Liver (tissue), 8 donors: ENCODE measurements at regions not wholly inside any gene's neighbourhood (a gene's known extent, or its start where the extent isn't known, plus 50 kb on each side); places are given as distances from the start of the nearest gene placed in this dataset.

ENCODE experiments used
- DNase-seq: peaks from one replicate; pipeline ENCODE4 v3.0.0-alpha.2; 2017; ENCODE audit warnings: low spot score
- H3K27ac ChIP-seq, 2 donors: one replicate each; pipeline ENCODE4 v1.7.0; 2013; ENCODE audit warnings: inconsistent platforms in 2 of 2, low read length in 2 of 2, control low read depth in 1 of 2, low read depth in 1 of 2, mild to moderate bottlenecking in 1 of 2
- H3K27me3 ChIP-seq, 4 donors: one replicate each; pipeline versions ENCODE4 v1.6.1 to v1.7.0; 2013; ENCODE audit warnings: low read length in 3 of 4, inconsistent platforms in 1 of 4, mild to moderate bottlenecking in 1 of 4, moderate library complexity in 1 of 4; ENCODE audit not compliant: control insufficient read depth in 4 of 4, insufficient read depth in 4 of 4
- H3K36me3 ChIP-seq, 4 donors: one replicate each; pipeline versions ENCODE4 v1.6.1 to v1.7.0; 2013; ENCODE audit warnings: low read length in 3 of 4, mild to moderate bottlenecking in 3 of 4, low read depth in 1 of 4, moderate library complexity in 1 of 4; ENCODE audit not compliant: control insufficient read depth in 4 of 4, insufficient read depth in 3 of 4
- H3K4me1 ChIP-seq, 4 donors: one replicate each; pipeline versions ENCODE4 v1.6.1 to v1.7.0; 2013; ENCODE audit warnings: low read length in 3 of 4, mild to moderate bottlenecking in 3 of 4, moderate library complexity in 1 of 4; ENCODE audit not compliant: control insufficient read depth in 4 of 4, insufficient read depth in 4 of 4
- H3K4me3 ChIP-seq, 3 donors: one replicate each; pipeline versions ENCODE4 v1.6.1 to v1.7.0; 2013; ENCODE audit warnings: low read length in 3 of 3, control low read depth in 1 of 3, low read depth in 1 of 3, mild to moderate bottlenecking in 1 of 3
- H3K9ac ChIP-seq, 2 donors: one replicate each; pipeline ENCODE4 v1.7.0; 2013; ENCODE audit warnings: low read length in 2 of 2, mild to moderate bottlenecking in 2 of 2, moderate library complexity in 2 of 2, control low read depth in 1 of 2, low read depth in 1 of 2
- H3K9me3 ChIP-seq, 4 donors: one replicate each; pipeline versions ENCODE4 v1.6.1 to v1.7.0; 2013; ENCODE audit warnings: low read length in 3 of 4; ENCODE audit not compliant: control insufficient read depth in 4 of 4
- ATF3 ChIP-seq: IDR thresholded peaks from 2 replicates; pipeline ENCODE4 v1.6.1; 2016; ENCODE audit warnings: antibody characterized with exemption
- CTCF ChIP-seq: fragments of 150-350 bp; IDR thresholded peaks from 2 replicates; pipeline ENCODE4 v1.5.1; 2017; ENCODE audit warnings: improper control_type of control experiment, low read depth, low read length; ENCODE audit not compliant: missing input control
- EGR1 ChIP-seq, 2 donors: IDR thresholded peaks; 2 replicates each; pipeline ENCODE4 v1.6.1; 2016 to 2018; ENCODE audit warnings: antibody characterized with exemption in 2 of 2, low read depth in 2 of 2
- FOXA1 ChIP-seq: IDR thresholded peaks from 2 replicates; pipeline ENCODE4 v1.6.1; 2016; ENCODE audit warnings: antibody characterized with exemption
- FOXA2 ChIP-seq: IDR thresholded peaks from 2 replicates; pipeline ENCODE4 v1.6.1; 2016; ENCODE audit warnings: antibody characterized with exemption
- GABPA ChIP-seq, 2 donors: IDR thresholded peaks in 1 of 2; conservative IDR thresholded peaks in 1 of 2; 2 replicates each; pipeline ENCODE4 v1.6.1; 2016; ENCODE audit warnings: antibody characterized with exemption in 2 of 2, mild to moderate bottlenecking in 1 of 2, moderate library complexity in 1 of 2
- HNF4A ChIP-seq, 2 donors: conservative IDR thresholded peaks; 2 replicates each; pipeline ENCODE4 v1.6.1; 2016; ENCODE audit warnings: antibody characterized with exemption in 2 of 2, mild to moderate bottlenecking in 2 of 2
- HNF4G ChIP-seq: IDR thresholded peaks from 2 replicates; pipeline ENCODE4 v1.6.1; 2016; ENCODE audit warnings: antibody characterized with exemption
- JUND ChIP-seq, 2 donors: IDR thresholded peaks; 2 replicates each; pipeline ENCODE4 v1.6.1; 2016; ENCODE audit warnings: antibody characterized with exemption in 2 of 2
- NR2F2 ChIP-seq: IDR thresholded peaks from 2 replicates; pipeline ENCODE4 v1.6.1; 2016; ENCODE audit warnings: antibody characterized with exemption
- RAD21 ChIP-seq, 2 donors: IDR thresholded peaks; 2 replicates each; pipeline ENCODE4 v1.6.1; 2016; ENCODE audit warnings: antibody characterized with exemption in 2 of 2, mild to moderate bottlenecking in 2 of 2
- RXRA ChIP-seq, 2 donors: IDR thresholded peaks; 2 replicates each; pipeline ENCODE4 v1.6.1; 2017 to 2018; ENCODE audit warnings: antibody characterized with exemption in 2 of 2, mild to moderate bottlenecking in 1 of 2
- SP1 ChIP-seq: IDR thresholded peaks from 2 replicates; pipeline ENCODE4 v1.6.1; 2018; ENCODE audit warnings: antibody characterized with exemption, mild to moderate bottlenecking
- TAF1 ChIP-seq: conservative IDR thresholded peaks from 2 replicates; pipeline ENCODE4 v1.6.1; 2016; ENCODE audit warnings: antibody characterized with exemption, mild to moderate bottlenecking
- YY1 ChIP-seq: IDR thresholded peaks from 2 replicates; pipeline ENCODE4 v1.6.1; 2016; ENCODE audit warnings: antibody characterized with exemption, mild to moderate bottlenecking
- ZBTB33 ChIP-seq: IDR thresholded peaks from 2 replicates; pipeline ENCODE4 v1.6.1; 2016; ENCODE audit warnings: antibody characterized with exemption
- WGBS: extraction: QIAGEN DNeasy Blood & Tissue Kit; methylation state at CpG from one replicate; pipeline ENCODE4 v1.1.7; 2013; 5-methylcytosine and 5-hydroxymethylcytosine counted together
- TF ChIP-seq, protein P1 (sequence below): IDR thresholded peaks from 2 replicates; pipeline ENCODE4 v1.6.1; 2016; ENCODE audit warnings: antibody characterized with exemption, mild to moderate bottlenecking
- TF ChIP-seq, protein P2 (sequence below): IDR thresholded peaks from 2 replicates; pipeline ENCODE4 v1.6.1; 2016; ENCODE audit warnings: antibody characterized with exemption
- donor health status: healthy.
- donor health status: healthy.
- donor health status: healthy.
- donor health status: healthy.
- donor health status: healthy.

- H3K36me3 ChIP-seq: no peaks in the 10 kb centered on the region
- DNase-seq: no peak
- no peak overlapping the region for H3K27ac ChIP-seq
- WGBS: 90% methylated on average over 5 of the region's 5 CpGs
- H3K4me1 ChIP-seq: no peaks in the 10 kb centered on the region
- no peaks in the 10 kb centered on the region for H3K9me3 ChIP-seq
- no peak overlapping the region for H3K4me3 ChIP-seq
- H3K9ac ChIP-seq: no peak overlapping the region
- TF ChIP-seq SP1: no peak
- TF ChIP-seq CTCF: no peak
- TF ChIP-seq RXRA (IDR thresholded peaks at IDR 0.05): no peak
- TF ChIP-seq RAD21 (IDR thresholded peaks at IDR 0.05): no peak
- no peak for TF ChIP-seq ATF3
- no peak for TF ChIP-seq FOXA2
- no peak for TF ChIP-seq JUND (IDR thresholded peaks at IDR 0.05)
- TF ChIP-seq EGR1 (IDR thresholded peaks at IDR 0.05; ENCODE audit: low read depth in 2 of 2): no peak
- TF ChIP-seq HNF4A (conservative IDR thresholded peaks at IDR 0.05): no peak
- TF ChIP-seq YY1: no peak
- TF ChIP-seq, protein P1, sequence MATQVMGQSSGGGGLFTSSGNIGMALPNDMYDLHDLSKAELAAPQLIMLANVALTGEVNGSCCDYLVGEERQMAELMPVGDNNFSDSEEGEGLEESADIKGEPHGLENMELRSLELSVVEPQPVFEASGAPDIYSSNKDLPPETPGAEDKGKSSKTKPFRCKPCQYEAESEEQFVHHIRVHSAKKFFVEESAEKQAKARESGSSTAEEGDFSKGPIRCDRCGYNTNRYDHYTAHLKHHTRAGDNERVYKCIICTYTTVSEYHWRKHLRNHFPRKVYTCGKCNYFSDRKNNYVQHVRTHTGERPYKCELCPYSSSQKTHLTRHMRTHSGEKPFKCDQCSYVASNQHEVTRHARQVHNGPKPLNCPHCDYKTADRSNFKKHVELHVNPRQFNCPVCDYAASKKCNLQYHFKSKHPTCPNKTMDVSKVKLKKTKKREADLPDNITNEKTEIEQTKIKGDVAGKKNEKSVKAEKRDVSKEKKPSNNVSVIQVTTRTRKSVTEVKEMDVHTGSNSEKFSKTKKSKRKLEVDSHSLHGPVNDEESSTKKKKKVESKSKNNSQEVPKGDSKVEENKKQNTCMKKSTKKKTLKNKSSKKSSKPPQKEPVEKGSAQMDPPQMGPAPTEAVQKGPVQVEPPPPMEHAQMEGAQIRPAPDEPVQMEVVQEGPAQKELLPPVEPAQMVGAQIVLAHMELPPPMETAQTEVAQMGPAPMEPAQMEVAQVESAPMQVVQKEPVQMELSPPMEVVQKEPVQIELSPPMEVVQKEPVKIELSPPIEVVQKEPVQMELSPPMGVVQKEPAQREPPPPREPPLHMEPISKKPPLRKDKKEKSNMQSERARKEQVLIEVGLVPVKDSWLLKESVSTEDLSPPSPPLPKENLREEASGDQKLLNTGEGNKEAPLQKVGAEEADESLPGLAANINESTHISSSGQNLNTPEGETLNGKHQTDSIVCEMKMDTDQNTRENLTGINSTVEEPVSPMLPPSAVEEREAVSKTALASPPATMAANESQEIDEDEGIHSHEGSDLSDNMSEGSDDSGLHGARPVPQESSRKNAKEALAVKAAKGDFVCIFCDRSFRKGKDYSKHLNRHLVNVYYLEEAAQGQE: no peak
- no peaks in the 10 kb centered on the region for H3K27me3 ChIP-seq
Observed at GRCh38 chr2:120430501-120430830, 84.5 kb downstream of the INHBB start.

DNA sequence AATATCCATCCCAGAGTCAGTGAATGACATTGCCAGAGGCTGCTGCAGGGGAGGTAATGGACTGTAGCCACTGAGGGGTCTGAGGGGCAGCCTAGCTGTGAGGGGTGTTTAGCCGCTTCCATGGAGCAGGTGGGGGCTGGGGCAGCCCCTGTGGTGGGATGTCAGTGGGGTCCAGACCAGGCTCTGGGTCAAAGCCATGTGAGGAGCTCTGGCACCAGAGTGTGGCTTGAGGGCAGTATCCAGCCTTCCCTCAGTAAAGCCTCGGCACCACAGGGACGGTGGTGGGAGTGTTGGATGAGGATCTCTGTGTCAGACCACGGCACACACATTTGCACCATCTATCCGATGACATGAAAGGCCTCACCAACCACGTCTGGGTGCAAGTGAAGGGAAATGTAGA lies 85.0 kb downstream of the INHBB start:
- H3K4me1 ChIP-seq: no peaks in the 10 kb centered on the region
- H3K27ac ChIP-seq: no peak overlapping the region
- no peaks in the 10 kb centered on the region for H3K9me3 ChIP-seq
- H3K27me3 ChIP-seq: no peaks in the 10 kb centered on the region
- H3K9ac ChIP-seq: no peak overlapping the region
- DNase-seq: no peak
- TF ChIP-seq GABPA (IDR thresholded peaks at IDR 0.05 in 1 of 2, conservative IDR thresholded peaks at IDR 0.05 in 1 of 2) (no peak), NR2F2 (no peak), ATF3 (no peak), TAF1 (no peak), FOXA1 (no peak), RAD21 (IDR thresholded peaks at IDR 0.05) (no peak), ZBTB33 (no peak), HNF4A (conservative IDR thresholded peaks at IDR 0.05) (no peak), RXRA (IDR thresholded peaks at IDR 0.05) (no peak), FOXA2 (no peak), CTCF (no peak), HNF4G (no peak), JUND (IDR thresholded peaks at IDR 0.05) (no peak), SP1 (no peak), YY1 (no peak), EGR1 (IDR thresholded peaks at IDR 0.05; ENCODE audit: low read depth in 2 of 2) (no peak)
- TF ChIP-seq, protein P2, sequence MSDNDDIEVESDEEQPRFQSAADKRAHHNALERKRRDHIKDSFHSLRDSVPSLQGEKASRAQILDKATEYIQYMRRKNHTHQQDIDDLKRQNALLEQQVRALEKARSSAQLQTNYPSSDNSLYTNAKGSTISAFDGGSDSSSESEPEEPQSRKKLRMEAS: no peak
- TF ChIP-seq, protein P1: no peak
- 93% methylated on average over 6 of the region's 6 CpGs for WGBS
- H3K36me3 ChIP-seq: no peaks in the 10 kb centered on the region
- H3K4me3 ChIP-seq: no peak overlapping the region
